ENCODE measurements at regions not wholly inside any gene's neighbourhood (a gene's known extent, or its start where the extent isn't known, plus 50 kb on each side); places are given as distances from the start of the nearest gene placed in this dataset.

DNA sequence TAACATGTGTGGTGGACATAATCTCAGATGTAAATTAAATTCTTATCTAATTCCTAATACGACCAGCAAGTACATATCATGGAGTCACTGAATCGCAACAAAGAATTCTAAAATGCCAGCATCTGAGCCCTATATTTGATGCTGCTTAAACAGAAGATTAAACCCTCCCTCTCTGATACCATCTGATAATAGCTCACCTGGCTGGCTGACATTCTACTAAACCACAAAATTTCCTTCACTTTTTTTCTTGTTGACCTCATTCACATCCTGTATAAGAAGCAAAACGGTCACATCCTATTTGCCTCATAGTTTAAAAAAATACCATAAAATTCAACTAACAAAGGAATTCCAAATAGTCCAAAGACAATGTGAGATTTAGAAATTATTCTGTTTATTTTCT lies 371.6 kb upstream of the SLC8A1 start:
- DNase-seq, result no peak

DNA sequence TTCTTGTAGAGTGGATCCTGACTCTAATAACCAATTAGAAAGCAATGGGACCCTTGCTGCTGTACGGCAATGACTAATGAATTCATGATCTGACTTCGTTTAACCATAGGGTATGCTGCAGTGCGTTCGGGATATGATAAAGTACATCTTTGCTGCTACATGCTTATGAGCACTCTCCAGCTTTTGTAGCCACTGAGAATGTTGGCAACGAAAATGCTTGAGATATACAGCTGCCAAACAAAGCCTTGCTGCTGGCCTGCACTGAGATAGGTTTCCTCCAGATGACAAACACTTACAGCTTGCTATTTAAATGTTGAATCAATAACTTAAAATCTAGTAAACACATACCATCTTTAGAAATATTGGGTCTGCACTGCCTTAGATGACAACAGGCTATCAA lies 372.4 kb upstream of the SLC8A1 start:
- no peak for DNase-seq

GRCh38 chr2:40827392-40827791 lies 375.5 kb upstream of the SLC8A1 start:
- DNase-seq, result no peak

DNA sequence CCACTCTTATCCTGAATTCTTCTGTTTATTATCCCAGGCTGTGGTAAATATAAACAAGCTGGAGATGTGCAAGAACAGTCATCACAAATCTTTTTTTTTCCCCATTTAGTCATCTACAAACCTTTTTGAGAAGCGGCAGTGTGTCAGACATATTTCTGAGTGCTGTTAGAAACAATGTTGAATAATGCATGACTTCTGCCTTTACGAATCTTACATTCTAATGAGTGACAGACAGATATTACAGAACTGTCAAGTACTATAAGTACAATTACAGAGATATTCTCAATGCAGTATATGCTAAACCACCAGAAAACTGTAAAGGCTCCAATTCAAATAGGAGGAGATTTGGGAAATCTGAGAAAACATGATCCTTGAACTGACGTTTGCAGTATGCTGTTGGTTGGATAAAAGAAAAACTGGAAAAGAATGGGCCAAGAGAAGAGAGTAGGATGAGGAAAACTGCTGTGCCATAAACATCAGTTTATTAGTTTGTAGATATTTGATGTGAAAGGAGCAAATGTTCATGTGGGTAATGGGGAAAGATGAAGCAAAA lies 379.5 kb upstream of the SLC8A1 start:
- DNase-seq, result no peak

DNA sequence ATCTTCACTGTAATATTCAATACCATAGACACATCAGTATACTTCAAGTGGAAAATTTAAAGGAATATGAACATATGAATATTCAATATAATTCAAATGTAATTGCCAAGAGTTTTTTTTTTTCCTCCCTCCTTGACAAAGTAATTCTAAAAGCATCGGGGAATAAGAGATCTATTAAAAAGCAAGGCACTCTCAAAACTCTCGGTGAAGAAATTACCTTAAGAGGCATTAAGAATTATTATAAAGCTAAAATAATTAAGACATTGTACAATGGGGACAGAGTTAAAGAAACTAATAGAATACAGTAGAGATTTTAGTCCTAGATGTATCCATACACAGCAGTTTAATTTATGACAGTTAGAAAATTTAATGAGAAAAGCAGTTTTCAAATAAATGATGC lies 390.0 kb upstream of the SLC8A1 start:
- DNase-seq, result no peak

GRCh38 chr2:40844353-40845277 lies 392.7 kb upstream of the SLC8A1 start:
- DNase-seq, result no peak

- no peak for DNase-seq
Observed at GRCh38 chr2:40851661-40852060, 399.8 kb upstream of the SLC8A1 start.

DNA sequence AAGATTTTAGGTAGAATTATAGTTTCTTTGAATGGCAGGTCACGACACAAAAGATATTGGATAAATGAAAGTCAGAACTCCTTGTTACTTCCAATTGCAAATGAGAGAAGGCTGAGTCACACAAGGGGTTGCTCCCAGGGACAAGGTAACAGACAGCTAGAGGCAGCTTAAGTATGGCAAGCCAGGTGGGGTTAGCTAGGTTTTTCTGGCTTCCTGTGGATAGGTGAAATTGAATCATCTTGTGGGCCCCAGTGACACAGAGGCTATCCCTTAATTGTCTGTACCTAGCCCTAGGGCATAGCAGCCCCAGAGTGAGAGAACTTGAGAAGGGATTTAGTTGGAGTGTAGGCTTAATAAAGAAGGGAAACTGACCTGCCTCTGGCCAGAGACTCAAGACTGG lies 407.7 kb upstream of the SLC8A1 start:
- DNase-seq, result no peak

DNA sequence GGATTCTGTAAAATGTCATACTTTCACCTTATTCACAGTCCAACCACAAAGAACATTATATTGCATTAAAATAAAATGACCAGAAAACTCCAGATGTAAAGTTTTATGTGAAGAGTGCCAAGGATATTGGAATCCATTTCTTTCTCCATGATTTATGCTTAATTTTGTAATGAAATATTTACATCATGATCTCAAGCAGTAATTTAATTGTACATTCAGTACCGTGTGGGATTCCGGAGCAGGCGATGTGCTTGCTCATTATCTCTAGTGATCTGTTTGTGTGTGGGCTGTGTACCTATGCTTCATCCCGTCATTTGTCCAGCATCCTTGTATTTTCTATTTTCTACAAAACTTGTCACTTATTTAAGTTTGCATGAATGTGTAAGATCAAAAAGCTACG lies 415.9 kb upstream of the SLC8A1 start:
- DNase-seq, result no peak

DNA sequence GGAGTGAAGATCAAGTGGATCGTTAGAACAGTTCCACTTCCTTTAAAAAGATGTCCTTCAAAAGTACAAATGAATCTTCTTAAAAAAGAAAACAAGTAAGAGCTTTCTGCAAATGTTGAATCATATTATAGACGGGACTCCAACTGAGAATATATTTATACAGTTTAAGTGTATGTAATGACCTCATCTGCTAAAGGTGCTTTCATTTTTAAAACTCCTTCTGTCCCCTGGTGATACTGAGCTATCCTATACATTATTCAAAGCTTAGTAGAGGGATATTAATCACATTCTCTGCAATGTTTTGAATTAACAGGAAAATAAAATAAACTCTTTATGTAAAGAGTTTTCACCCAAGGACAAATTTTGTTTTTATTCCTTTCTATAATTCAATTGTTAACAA lies 420.7 kb upstream of the SLC8A1 start:
- DNase-seq, result no peak

DNA sequence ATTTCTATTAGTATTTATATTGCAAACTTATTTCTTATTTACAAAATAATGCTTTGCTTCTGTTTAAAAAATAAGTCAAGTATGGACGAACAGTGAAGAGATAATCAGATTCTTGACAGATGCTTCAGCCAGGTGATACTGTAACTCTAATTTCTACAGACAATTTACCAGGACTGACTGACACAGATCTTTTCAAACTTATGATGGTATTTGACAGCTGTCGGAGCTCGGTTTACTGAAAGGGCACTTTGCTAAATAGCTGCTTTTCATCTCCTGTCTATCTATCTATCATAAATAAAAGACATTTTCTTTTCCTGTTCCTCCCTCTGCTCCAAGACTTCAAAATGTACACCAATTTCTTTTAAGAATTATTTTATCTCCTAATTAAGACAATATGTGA lies 422.5 kb upstream of the SLC8A1 start:
- no peak for DNase-seq

GRCh38 chr2:40877734-40878288 lies 425.9 kb upstream of the SLC8A1 start:
- DNase-seq, result no peak

DNA sequence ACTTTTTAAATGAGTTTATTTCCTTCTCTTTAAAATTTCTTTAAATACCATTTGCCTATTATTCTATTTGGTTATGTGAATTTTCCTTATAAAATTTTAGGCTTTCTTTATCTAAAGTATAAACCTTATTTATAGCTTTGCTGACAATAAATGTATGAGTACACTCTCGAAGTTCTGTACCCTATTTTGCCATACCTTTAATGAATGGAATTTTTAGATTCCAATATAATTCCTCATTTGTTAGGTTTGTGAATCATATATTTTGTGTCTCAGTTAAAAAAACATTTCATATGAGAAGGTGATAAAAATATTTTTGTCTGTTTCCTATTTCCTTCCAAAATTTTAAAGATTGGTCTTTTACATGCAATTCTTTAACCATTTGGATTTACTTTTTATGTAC lies 427.4 kb upstream of the SLC8A1 start:
- DNase-seq, result no peak

- no peak for DNase-seq
Observed at GRCh38 chr2:40886100-40886499, 434.2 kb upstream of the SLC8A1 start.

DNA sequence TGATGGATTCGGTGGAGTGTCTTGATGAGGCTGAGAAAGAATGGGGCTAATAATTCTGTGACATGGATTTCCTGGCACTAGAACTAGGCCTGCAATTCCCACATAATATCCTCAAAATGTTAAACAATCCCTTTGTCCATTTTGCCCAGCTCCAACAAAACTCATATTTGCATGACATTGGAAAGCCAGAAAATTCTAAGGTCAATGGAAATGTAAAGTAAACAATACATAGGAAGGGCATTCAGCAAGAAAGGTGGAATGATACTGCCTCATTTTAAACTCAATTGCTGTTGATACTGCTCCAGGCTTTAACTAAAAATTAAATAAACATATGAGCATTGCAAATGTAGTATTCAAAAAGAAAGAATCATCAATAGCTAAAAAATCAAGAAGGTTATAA lies 434.8 kb upstream of the SLC8A1 start:
- no peak for DNase-seq

DNA sequence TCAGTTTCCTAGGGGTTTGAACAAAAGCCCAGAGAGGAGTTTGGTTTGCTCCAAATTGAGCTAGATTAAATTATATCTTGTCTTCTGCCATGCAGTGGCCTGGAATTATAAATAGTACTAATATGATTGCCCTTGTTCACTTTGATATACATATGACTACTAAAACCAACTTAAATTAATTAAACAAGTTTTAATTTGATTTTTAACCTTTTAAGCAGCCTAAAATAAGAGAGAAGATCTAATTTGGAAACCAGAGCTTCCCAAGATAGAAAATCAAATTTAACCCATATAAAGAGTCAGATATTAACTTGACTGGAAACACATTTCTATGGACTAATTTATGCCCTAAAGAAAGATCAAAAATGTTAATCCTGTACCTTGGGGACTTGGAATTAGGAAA lies 444.5 kb upstream of the SLC8A1 start:
- no peak for DNase-seq

- no peak for DNase-seq
Observed at GRCh38 chr2:40914666-40915065, 462.8 kb upstream of the SLC8A1 start.

DNA sequence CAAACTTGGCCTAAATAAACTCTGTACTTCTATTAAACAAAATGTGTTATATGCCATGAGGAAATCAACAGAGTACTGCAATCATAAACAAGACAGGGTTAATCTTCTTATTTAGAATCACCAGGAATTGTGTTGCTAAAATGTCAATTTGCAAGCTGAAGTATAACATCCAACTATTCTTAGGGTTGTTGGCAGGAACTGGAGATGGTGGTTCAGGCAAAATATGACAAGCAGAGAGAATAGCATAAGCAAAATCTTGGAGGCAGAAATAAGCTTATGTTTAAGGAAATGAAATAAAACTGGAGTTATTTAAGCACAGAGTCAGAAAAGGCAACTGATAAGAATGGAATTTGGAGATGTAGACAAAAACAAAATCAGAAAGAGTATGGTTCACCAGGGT lies 463.8 kb upstream of the SLC8A1 start:
- no peak for DNase-seq

GRCh38 chr2:40935349-40935748 lies 483.5 kb upstream of the SLC8A1 start:
- DNase-seq, result no peak

DNA sequence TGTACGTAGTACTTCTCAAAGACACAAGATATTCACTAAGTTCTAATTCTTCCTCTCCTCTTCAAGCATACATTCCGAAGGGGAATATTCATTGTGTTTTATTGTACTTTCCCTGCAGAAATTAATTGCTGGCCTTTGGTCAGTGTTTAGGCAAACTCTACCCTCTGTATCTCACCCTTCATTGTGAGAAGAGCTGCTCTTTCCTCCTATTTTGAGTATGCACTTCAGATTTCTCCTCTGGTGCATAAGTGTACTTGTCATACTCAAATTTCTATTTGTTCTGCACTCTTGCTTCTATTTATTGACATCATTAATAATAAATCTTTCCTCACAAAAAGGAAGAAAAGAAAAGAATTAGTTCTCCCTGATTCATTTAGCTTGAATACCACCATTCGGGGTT lies 485.4 kb upstream of the SLC8A1 start:
- no peak for DNase-seq

GRCh38 chr2:40953341-40953740 lies 501.5 kb upstream of the SLC8A1 start:
- DNase-seq, result no peak

GRCh38 chr2:40955042-40955441 lies 503.2 kb upstream of the SLC8A1 start:
- DNase-seq, result no peak

- no peak for DNase-seq
Observed at GRCh38 chr2:40955635-40956034, 503.7 kb upstream of the SLC8A1 start.

DNA sequence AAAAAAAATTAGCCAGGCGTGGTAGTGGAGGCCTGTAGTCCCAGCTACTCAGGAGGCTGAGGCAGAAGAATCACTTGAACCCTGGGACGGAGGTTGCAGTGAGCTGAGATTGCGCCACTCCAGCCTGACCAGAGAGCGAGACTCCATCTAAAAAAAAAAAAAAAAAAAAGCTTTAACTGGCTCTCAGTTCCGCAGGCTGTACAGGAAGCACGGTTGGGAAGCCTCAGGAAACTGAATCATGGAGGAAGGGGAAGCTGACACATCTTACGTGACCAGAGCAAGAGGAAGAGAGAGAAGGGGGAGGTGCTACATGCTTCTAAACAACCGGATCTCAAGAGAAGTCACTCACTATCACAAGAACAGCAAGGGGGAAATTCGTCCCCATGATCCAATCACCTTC lies 505.6 kb upstream of the SLC8A1 start:
- DNase-seq, result no peak

DNA sequence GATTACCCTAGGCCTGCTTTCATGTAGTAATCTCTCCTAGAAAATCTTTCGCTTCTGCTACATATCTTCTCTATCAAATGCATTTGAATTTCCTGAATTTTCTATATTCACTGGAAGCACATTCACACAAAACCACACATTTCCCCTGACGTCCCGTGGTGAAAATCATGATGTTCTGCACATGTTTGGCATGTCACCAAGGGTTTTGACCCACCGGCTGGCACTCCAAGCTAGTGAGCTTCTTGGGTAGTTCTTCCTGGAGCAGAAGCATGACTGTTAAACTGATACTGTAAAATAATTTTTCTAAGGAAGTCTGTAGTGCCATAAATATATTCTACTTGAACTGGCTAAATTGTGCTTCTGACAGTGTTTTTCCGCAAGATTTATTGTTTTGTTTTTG lies 510.1 kb upstream of the SLC8A1 start:
- DNase-seq, result no peak

Data from activated gamma-delta T cell treated with Interleukin-2 at 50 U/mL for 16 hours (primary cell).